ENCODE measurements at regions not wholly inside any gene's neighbourhood (a gene's known extent, or its start where the extent isn't known, plus 50 kb on each side); places are given as distances from the start of the nearest gene placed in this dataset.

DNA sequence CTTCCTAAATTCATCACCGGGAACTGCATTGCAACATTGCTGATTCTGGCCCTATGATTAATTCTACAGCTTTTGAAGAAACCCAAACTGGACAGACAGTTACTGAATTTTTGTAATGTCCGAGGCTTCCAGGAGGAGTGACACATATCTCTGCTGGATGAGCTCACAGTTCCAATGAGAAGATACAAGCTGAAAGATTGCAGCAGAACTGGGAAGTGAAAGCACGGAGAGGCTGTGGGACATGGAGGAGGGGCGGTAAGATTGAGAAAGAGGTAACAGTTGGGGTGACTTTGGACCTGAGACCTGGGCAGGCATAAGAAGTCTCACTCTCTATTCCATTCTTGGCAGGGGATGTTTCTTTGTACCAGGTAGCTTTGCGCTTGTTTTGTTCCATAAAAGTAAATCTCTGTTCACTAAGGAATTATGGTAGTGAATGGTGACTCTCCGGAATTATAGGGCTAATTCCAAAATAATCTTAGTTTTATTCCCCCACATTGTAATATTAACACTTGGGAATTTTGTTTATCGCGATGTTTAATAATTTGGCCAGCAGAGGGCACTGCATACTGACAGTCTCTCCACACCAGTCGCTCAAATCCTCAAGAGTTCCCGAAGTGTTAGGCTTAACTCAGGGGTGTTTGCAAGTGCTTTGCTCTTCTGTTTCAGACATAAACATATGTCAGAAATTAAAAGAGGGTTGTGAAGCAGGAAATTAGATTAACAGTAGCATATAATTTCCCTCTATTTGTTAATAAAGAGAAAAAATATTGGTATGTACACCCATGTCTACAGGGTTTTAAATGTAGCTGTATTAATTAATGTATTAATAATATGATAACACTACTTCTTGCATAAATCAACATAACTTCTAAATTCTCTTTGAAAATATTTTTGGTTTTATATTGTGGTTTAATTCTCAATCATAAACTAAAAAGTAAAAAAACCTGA lies 201.4 kb downstream of the SOCS6 start:
- peak; percentile 90 for DNase-seq

- DNase-seq: no peak
Measured at GRCh38 chr18:70489571-70489970, 200.7 kb downstream of the SOCS6 start.

DNA sequence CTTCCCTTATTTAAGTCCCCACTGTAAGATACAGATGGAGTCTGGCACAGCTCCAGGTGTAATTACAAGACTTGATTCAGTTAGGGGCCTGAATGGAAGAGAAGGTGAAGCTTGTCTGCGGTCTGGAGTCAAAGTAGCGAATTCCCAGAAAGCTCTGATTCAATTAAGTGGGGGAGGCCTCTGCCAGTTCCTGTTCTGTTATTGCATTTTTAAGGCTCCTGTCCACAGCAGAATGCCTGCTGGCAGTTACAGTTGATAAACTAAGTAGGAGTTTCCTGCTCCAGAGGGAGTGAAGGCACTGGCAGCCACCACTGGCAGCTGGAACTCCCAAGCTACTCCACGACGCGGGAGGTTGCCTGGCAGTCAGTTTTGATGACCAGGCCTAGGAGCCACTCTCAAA lies 181.1 kb downstream of the SOCS6 start:
- DNase-seq: peak; percentile 99

DNA sequence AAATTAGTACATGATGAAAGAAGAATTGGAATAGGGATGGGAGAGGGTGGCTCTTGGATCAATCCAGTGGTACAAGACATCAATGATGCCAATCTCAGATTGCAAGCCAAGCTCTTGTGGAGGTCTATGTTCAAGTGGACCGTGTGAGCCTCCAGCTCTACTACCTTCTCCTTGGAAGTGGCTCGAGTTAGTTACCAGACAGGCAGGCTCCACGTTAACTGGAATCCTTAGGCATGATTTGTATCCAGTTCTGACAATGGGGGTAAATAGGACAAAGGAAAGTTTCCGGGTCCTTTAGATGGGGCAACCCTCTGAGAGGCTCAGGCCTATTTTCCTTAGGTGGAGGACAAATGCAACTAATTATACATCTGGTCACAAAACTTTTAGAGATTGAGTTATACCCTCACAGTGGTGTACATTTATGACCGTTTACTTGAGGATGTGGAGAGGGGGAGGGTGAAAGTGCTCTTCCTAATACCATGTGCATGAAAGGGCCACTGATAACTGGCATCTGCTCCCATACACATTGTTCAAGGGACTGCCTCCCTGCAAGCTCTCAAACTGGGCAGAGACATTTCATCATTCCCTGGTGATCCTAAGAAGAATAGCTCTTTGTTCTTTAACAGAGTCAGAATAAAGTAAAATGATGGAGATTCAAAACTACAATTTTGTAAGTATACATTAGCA lies 180.2 kb downstream of the SOCS6 start:
- peak; percentile 82 for DNase-seq

DNA sequence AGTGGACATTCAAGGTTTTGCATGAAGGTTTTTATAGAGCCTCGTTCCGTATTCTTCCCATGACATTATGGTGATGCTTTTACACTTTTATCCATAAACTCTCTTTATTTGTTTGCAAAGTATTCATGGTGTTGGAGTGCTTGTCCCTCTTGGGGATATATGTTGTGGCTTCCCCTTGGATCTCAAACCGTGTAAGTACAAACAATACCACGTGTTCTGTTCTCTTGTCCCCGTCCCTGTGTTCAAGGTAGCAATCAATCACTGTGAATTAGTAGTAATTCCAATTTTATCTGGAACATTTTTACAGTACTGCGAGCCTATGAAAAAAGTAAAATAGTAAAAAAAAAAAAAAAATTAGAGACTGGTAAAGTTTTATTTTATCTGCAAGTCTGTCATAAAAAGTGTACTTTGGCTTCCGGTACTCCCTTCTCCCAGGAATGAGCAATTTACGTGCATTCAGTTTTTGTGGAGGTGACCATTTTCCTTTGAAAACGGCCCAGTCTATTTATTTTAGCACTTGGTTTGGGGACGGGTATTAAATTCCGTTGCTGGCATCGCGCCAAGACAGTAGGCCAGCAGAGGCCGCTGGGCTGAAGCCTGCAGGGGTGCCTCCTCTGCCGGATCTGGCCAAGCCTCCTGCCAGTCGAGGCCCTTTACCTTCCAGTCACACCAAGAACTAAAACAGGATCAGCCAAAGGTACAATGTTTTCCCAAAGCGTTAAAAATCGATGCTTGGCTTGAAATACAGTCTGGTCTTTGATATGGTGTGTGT lies 175.7 kb downstream of the SOCS6 start:
- peak; percentile 98 for DNase-seq

DNA sequence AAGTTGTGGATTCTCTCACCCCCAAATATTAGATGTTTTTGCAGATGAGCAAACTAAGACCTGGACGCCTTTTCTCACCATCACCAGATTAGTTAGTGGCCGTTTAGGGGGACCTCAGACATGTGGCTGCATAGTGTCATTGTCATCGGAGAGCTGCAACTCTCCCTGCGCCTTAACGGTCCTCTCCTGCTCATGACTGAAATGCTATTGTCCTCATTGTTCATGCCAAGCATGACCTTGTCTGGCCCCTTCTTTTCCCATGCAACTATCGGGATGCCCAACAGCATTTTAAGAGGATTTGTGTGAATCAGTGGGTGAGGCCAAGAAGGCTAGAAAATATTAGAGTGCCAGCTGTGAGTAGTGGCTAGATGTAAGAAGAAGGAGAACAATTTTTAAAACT lies 174.2 kb downstream of the SOCS6 start:
- no peak for DNase-seq

- DNase-seq: no peak
Measured at GRCh38 chr18:70462078-70462439, 173.2 kb downstream of the SOCS6 start.

- no peak for DNase-seq
Measured at GRCh38 chr18:70461323-70462077, 172.7 kb downstream of the SOCS6 start.

- DNase-seq: no peak
Measured at GRCh38 chr18:70459731-70460130, 170.9 kb downstream of the SOCS6 start.

- no peak for DNase-seq
Measured at GRCh38 chr18:70459251-70459650, 170.4 kb downstream of the SOCS6 start.

GRCh38 chr18:70457788-70458187 lies 168.9 kb downstream of the SOCS6 start:
- no peak for DNase-seq

DNA sequence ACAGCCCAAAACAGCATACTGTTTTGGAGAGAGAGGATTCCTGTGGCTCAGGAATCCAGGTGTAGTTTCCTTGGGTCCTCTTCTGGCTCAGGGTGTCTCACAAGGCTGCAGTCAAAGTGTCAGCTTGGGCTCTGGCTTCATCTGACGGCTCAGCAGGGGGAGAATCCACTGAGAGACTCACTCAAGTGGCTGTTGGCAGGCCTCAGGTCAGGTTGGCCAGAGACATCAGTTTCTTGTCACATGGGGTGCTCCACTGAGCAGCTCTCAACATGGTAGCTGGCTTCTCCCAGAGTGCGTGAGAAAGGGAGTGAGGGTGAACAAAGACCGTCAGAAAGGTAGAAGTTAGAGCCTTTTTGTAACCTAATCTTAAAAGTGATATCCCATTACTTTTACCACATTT lies 168.4 kb downstream of the SOCS6 start:
- no peak for DNase-seq

GRCh38 chr18:70456376-70456775 lies 167.5 kb downstream of the SOCS6 start:
- no peak for DNase-seq

DNA sequence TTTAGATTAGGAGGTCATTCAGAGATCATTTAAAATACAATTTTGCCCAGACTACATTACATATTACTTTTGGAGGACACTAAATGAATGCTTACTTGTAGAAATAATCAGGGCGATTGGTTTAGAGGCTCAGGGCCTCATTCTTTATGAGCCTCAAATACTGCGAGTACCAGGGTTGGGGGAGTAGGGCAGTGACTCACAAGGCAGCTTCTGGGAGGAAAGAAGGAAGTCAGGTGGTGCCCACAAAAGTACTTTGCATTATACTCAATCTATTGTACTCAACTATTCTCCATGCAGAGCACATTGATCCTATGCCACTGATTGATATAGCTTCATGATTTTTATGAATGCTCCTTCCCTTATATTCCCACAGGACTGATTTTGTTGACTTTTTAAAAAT lies 166.9 kb downstream of the SOCS6 start:
- no peak for DNase-seq

GRCh38 chr18:70454704-70455322 lies 166.0 kb downstream of the SOCS6 start:
- peak; percentile 83 for DNase-seq

DNA sequence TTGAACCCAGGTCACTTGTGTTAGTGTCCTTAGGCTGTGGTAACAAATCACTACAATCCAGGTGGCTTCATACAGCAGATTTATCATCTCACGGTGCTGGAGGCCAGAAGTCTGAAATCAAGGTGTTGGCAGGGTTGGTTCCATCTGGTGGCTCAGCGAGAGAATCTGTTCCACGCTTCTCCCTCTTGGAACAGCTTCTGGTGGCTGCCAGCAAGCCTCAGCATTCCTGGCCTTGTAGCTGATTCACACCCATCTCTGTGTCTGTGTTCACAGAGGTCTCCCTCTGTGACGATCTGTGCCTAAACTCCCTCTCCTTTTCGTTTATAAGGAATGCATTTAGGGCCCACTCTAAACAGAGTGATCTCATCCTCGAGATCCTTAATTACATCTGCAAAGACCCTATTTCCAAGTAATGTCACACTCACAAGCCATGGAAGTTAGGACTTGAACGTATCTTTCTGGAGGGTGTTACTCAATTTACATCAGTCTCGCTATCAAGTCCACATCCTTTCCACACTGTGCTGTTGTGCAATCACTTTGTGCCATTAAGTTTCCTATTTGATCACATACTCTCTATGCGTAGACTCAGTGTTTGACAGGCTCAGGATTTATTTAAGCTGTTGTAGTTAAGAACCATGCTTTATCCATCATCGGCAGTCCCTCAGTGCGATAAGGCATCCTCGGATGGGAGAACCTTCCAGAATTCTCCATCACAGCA lies 164.4 kb downstream of the SOCS6 start:
- no peak for DNase-seq

- no peak for DNase-seq
Measured at GRCh38 chr18:70452501-70452900, 163.7 kb downstream of the SOCS6 start.

GRCh38 chr18:70450426-70451253 lies 161.8 kb downstream of the SOCS6 start:
- DNase-seq: peak; percentile 50

DNA sequence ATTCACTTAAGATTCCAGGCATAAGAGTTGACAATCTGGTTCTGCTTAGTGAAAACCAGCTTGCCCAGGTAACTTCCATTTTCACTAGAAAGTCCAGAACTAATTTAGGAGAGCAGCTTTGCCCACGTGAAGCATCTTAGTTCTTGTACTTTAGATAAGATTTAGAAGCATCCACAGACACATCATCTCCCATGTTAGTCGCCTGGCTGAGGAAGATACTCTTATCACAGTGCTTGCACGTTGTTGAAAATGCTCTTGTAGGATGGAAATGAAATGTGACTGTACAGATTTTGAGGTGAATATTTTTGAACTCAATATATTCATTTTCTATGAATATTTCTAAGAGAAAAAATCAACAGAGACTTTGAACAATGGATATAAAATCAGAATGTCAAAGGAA lies 159.7 kb downstream of the SOCS6 start:
- DNase-seq: no peak

DNA sequence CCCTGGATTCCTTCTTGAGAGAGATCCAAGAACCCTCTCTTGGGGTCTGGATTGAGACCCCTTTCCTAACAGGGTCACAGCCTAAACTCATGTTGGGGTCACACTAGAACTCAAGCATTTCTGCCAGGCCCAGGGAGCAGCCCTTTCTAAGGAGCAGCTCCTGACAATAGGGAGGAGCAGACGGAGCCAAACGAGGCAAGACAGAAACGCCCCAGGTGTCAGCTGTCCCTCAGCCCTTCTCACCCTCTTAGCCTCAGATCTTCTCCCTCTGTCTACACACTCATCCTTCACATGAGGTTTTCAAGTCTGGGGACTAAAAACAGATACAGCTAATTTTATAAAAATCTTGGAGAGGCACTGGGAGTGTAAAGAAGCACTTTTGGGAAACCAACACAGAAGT lies 157.2 kb downstream of the SOCS6 start:
- DNase-seq: no peak

GRCh38 chr18:70442933-70443332 lies 154.1 kb downstream of the SOCS6 start:
- DNase-seq: peak; percentile 23
